ENCODE measurements at regions not wholly inside any gene's neighbourhood (a gene's known extent, or its start where the extent isn't known, plus 50 kb on each side); places are given as distances from the start of the nearest gene placed in this dataset.

DNA sequence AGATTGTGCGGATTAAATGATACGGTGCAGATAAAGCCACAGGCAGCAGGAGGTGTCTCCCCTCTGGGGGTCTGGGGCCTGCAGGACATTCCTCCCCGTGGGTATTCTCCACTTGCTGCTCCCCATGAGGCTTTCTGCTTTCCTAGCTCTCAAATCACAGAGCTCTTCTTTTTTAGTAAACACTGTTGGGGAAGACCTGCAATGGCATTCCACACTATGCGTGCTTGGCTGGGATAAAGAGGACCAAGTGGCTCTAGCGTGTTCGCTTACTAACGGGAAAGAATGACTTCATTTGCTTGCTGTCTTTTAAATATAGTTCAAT, 146.5 kb downstream of the DDX1 start:
- H3K27ac Mint-ChIP-seq, result no peak overlapping the region
- H3K9me3 Mint-ChIP-seq (ENCODE audit: low read depth), result no peaks in the 10 kb centered on the region
- CTCF ChIA-PET, result no interaction called here
- H3K36me3 Mint-ChIP-seq, result no peaks in the 10 kb centered on the region
- ATAC-seq (no peak), DNase-seq (no peak)
- peaks cover 4% of the 10 kb centered on the region for H3K27me3 Mint-ChIP-seq
- H3K4me1 Mint-ChIP-seq, result no peaks in the 10 kb centered on the region
- no peak overlapping the region for H3K4me3 Mint-ChIP-seq

GRCh38 chr2:15738943-15739342, 147.3 kb downstream of the DDX1 start:
- Mint-ChIP-seq H3K27me3 (peaks cover 6% of the 10 kb centered on the region), H3K9me3 (ENCODE audit: low read depth) (no peaks in the 10 kb centered on the region), H3K36me3 (no peaks in the 10 kb centered on the region), H3K4me3 (no peak overlapping the region), H3K4me1 (no peaks in the 10 kb centered on the region), H3K27ac (no peak overlapping the region)
- no peak for DNase-seq
- CTCF ChIA-PET, result no interaction called here
- ATAC-seq, result no peak

GRCh38 chr2:15744820-15745219, 153.2 kb downstream of the DDX1 start:
- CTCF ChIA-PET, result no interaction called here
- H3K4me3 Mint-ChIP-seq, result no peak overlapping the region
- no peaks in the 10 kb centered on the region for H3K9me3 Mint-ChIP-seq (ENCODE audit: low read depth)
- DNase-seq (no peak), ATAC-seq (no peak)
- peaks cover 6% of the 10 kb centered on the region for H3K27me3 Mint-ChIP-seq
- H3K4me1 Mint-ChIP-seq, result no peaks in the 10 kb centered on the region
- no peaks in the 10 kb centered on the region for H3K36me3 Mint-ChIP-seq
- no peak overlapping the region for H3K27ac Mint-ChIP-seq

DNA sequence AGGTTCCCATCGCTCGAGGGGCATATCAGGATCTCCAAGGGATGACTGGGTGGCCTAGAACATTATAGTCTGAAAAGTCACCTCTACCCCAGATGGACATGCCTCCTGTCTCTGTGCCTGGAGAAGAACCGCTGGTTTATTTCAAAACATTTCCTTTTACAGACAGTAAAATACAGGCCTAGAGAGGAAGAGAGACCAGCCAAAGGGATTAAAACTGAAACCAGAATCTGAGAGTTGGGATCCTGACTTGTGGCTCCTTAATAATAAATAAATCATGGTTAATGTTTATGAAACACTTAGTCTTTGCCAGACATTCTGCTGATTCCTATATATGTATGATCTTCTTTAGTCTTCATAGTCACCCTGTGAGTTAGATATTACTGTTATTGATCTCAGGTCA, 153.7 kb downstream of the DDX1 start:
- no peaks in the 10 kb centered on the region for H3K36me3 Mint-ChIP-seq
- CTCF ChIA-PET, result no interaction called here
- H3K9me3 Mint-ChIP-seq (ENCODE audit: low read depth), result no peaks in the 10 kb centered on the region
- H3K4me1 Mint-ChIP-seq, result no peaks in the 10 kb centered on the region
- H3K4me3 Mint-ChIP-seq, result no peak overlapping the region
- no peak overlapping the region for H3K27ac Mint-ChIP-seq
- ATAC-seq (no peak), DNase-seq (no peak)
- peaks cover 6% of the 10 kb centered on the region for H3K27me3 Mint-ChIP-seq

DNA sequence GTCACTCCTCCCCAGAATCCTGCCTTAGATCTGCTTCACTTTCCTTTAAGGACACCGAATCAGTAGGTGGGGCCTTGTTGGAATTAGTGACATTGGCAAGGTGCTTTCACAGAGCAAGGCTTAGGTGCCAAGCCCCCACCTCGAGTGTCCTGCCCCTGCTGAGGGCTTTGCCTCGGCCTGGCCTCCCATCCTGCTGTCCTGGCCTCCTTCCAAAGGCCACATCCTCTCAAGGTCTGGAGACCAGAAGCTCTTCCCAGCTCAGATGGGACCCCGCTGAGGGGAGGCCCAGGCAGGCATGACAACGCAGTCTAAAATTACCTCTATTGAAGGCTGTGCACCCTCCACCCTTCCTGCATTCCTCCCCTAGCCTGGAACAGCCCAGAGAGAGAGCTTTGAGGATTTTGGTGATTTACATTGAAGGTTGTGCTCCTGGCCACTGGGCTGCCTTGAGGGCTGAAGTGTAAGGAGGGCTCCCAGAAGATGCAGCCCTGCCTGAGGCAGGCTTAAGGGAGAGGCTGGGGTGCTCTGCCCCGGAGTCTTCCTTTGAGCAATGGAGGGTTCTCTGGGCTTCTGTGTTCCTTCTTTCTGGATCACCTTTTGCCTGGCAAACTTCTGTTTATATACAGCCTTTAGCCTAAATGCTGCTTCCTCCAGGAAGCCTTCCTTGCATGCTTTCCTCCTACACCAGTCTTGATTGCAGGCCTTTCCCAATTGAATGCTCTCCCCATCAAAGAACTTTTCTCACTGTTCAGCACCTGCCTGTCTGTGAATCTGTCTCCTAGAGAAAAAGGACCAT, 154.4 kb downstream of the DDX1 start:
- no peaks in the 10 kb centered on the region for H3K9me3 Mint-ChIP-seq (ENCODE audit: low read depth)
- DNase-seq (no peak), ATAC-seq (no peak)
- no peaks in the 10 kb centered on the region for H3K4me1 Mint-ChIP-seq
- H3K27me3 Mint-ChIP-seq, result peaks cover 4% of the 10 kb centered on the region
- no peak overlapping the region for H3K4me3 Mint-ChIP-seq
- CTCF ChIA-PET, result no interaction called here
- H3K27ac Mint-ChIP-seq, result no peak overlapping the region
- H3K36me3 Mint-ChIP-seq, result no peaks in the 10 kb centered on the region

- no peak overlapping the region for H3K4me3 Mint-ChIP-seq
- DNase-seq (no peak), ATAC-seq (no peak)
- H3K27me3 Mint-ChIP-seq, result peaks cover 4% of the 10 kb centered on the region
- H3K9me3 Mint-ChIP-seq (ENCODE audit: low read depth), result no peaks in the 10 kb centered on the region
- H3K36me3 Mint-ChIP-seq, result no peaks in the 10 kb centered on the region
- no peaks in the 10 kb centered on the region for H3K4me1 Mint-ChIP-seq
- no peak overlapping the region for H3K27ac Mint-ChIP-seq
- CTCF ChIA-PET, result no interaction called here
Measured at GRCh38 chr2:15746703-15747550, 155.3 kb downstream of the DDX1 start.

GRCh38 chr2:15747603-15748471, 156.2 kb downstream of the DDX1 start:
- DNase-seq (no peak), ATAC-seq (no peak)
- peaks cover 4% of the 10 kb centered on the region for H3K27me3 Mint-ChIP-seq
- no peak overlapping the region for H3K4me3 Mint-ChIP-seq
- no peak overlapping the region for H3K27ac Mint-ChIP-seq
- H3K36me3 Mint-ChIP-seq, result no peaks in the 10 kb centered on the region
- no peaks in the 10 kb centered on the region for H3K4me1 Mint-ChIP-seq
- H3K9me3 Mint-ChIP-seq (ENCODE audit: low read depth), result no peaks in the 10 kb centered on the region
- CTCF ChIA-PET, result no interaction called here

- no peak for DNase-seq
- no peaks in the 10 kb centered on the region for H3K36me3 Mint-ChIP-seq
- ATAC-seq, result no peak
- CTCF ChIA-PET, result no interaction called here
- H3K27ac Mint-ChIP-seq, result no peak overlapping the region
- no peaks in the 10 kb centered on the region for H3K4me1 Mint-ChIP-seq
- H3K27me3 Mint-ChIP-seq, result no peaks in the 10 kb centered on the region
- no peak overlapping the region for H3K4me3 Mint-ChIP-seq
- no peaks in the 10 kb centered on the region for H3K9me3 Mint-ChIP-seq (ENCODE audit: low read depth)
Measured at GRCh38 chr2:15748736-15749323, 157.2 kb downstream of the DDX1 start.

GRCh38 chr2:15749460-15750432, 158.1 kb downstream of the DDX1 start:
- no peak for DNase-seq
- no peak for ATAC-seq
- H3K4me3 Mint-ChIP-seq, result no peak overlapping the region
- no peaks in the 10 kb centered on the region for H3K36me3 Mint-ChIP-seq
- no peaks in the 10 kb centered on the region for H3K9me3 Mint-ChIP-seq (ENCODE audit: low read depth)
- no peak overlapping the region for H3K27ac Mint-ChIP-seq
- H3K4me1 Mint-ChIP-seq, result no peaks in the 10 kb centered on the region
- CTCF ChIA-PET, result no interaction called here
- H3K27me3 Mint-ChIP-seq, result no peaks in the 10 kb centered on the region

- no peak overlapping the region for H3K27ac Mint-ChIP-seq
- no peaks in the 10 kb centered on the region for H3K36me3 Mint-ChIP-seq
- no peak overlapping the region for H3K4me3 Mint-ChIP-seq
- no peaks in the 10 kb centered on the region for H3K9me3 Mint-ChIP-seq (ENCODE audit: low read depth)
- CTCF ChIA-PET, result no interaction called here
- H3K27me3 Mint-ChIP-seq, result no peaks in the 10 kb centered on the region
- ATAC-seq (no peak), DNase-seq (no peak)
- H3K4me1 Mint-ChIP-seq, result no peaks in the 10 kb centered on the region
Measured at GRCh38 chr2:15750433-15750814, 158.8 kb downstream of the DDX1 start.

GRCh38 chr2:15750822-15751329, 159.2 kb downstream of the DDX1 start:
- Mint-ChIP-seq H3K9me3 (ENCODE audit: low read depth) (no peaks in the 10 kb centered on the region), H3K27ac (no peak overlapping the region), H3K36me3 (no peaks in the 10 kb centered on the region), H3K27me3 (no peaks in the 10 kb centered on the region), H3K4me3 (no peak overlapping the region), H3K4me1 (no peaks in the 10 kb centered on the region)
- no peak for ATAC-seq
- no peak for DNase-seq
- CTCF ChIA-PET, result no interaction called here

DNA sequence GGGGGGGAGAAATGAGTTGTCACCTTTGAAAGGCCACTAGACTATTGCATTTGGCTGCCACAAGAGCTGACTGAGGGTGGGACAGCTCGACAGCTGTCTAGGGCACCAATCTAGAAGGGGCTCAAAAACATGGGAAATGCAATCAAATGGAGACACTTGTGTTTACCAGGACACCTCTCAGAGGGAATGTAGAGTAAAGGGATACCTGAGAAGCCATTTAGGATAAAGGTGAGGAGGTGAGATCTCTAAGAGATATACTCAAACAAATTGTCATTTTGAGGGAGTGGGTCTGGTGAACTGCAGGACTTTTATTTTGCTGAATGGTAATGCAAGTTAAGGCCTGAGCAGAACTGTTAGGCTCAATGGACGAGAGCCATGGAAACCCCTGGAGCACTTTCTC, 159.8 kb downstream of the DDX1 start:
- Mint-ChIP-seq H3K27ac (no peak overlapping the region), H3K4me3 (no peak overlapping the region), H3K4me1 (no peaks in the 10 kb centered on the region), H3K9me3 (ENCODE audit: low read depth) (no peaks in the 10 kb centered on the region), H3K27me3 (no peaks in the 10 kb centered on the region), H3K36me3 (no peaks in the 10 kb centered on the region)
- ATAC-seq, result no peak
- CTCF ChIA-PET, result no interaction called here
- DNase-seq, result no peak

All from activated CD8-positive, alpha-beta memory T cell treated with anti-CD3 and anti-CD28 coated beads, Interleukin-2, amount 10 ng/mL, durations not matched to agents 7 days and 5 days (primary cell).